H9 (cell line): ENCODE measurements at regions not wholly inside any gene's neighbourhood (a gene's known extent, or its start where the extent isn't known, plus 50 kb on each side); places are given as distances from the start of the nearest gene placed in this dataset.

ENCODE experiments used
- DNase-seq: peaks from one replicate; pipeline ENCODE4 v3.0.0-alpha.2; 2017
- H2AFZ ChIP-seq: one replicate; pipeline ENCODE4 v1.6.1; 2013; ENCODE audit warnings: mild to moderate bottlenecking, low read length, control low read depth, moderate library complexity
- H2AK5ac ChIP-seq: 2 replicates; pipeline ENCODE4 v1.6.1; 2013; ENCODE audit warnings: low read length, control low read depth, mixed read lengths; ENCODE audit not compliant: insufficient read length
- H2BK120ac ChIP-seq: one replicate; pipeline ENCODE4 v1.6.1; 2013; ENCODE audit warnings: low read depth, mild to moderate bottlenecking, low read length, control low read depth, inconsistent platforms; ENCODE audit not compliant: poor library complexity, severe bottlenecking
- H2BK12ac ChIP-seq: 2 replicates; pipeline ENCODE4 v1.6.1; 2013; ENCODE audit warnings: low read length, control low read depth, mixed read lengths, low read depth; ENCODE audit not compliant: insufficient read length
- H2BK15ac ChIP-seq: 2 replicates; pipeline ENCODE4 v1.6.1; 2013; ENCODE audit warnings: low read depth, low read length, control low read depth
- H2BK20ac ChIP-seq: one replicate; pipeline ENCODE4 v1.6.1; 2013; ENCODE audit warnings: low read depth, mild to moderate bottlenecking, low read length, control low read depth, inconsistent platforms; ENCODE audit not compliant: poor library complexity, severe bottlenecking
- H2BK5ac ChIP-seq: 2 replicates; pipeline ENCODE4 v1.6.1; 2013; ENCODE audit warnings: low read length, control low read depth, mixed read lengths; ENCODE audit not compliant: insufficient read length
- H3K14ac ChIP-seq: 2 replicates; pipeline ENCODE4 v1.6.1; 2013; ENCODE audit warnings: low read length, control low read depth; ENCODE audit not compliant: insufficient read depth
- H3K18ac ChIP-seq: 2 replicates; pipeline ENCODE4 v1.6.1; 2013; ENCODE audit warnings: low read depth, mild to moderate bottlenecking, mixed read lengths, low read length, control low read depth; ENCODE audit not compliant: insufficient read length
- H3K23ac ChIP-seq: 2 replicates; pipeline ENCODE4 v1.6.1; 2013; ENCODE audit warnings: low read length, control low read depth, mixed read lengths, low read depth; ENCODE audit not compliant: insufficient read length
- H3K23me2 ChIP-seq: 2 replicates; pipeline ENCODE4 v1.6.1; 2013; ENCODE audit warnings: low read depth, mild to moderate bottlenecking, mixed read lengths, low read length, control low read depth; ENCODE audit not compliant: insufficient read length, poor library complexity, severe bottlenecking
- H3K27ac ChIP-seq: 2 replicates; pipeline ENCODE4 v1.5.1; 2013; ENCODE audit warnings: low read length, control low read depth, mixed read lengths, low read depth; ENCODE audit not compliant: insufficient read length
- H3K27me3 ChIP-seq: 2 replicates; pipeline ENCODE4 v1.6.1; 2013; ENCODE audit warnings: low read length, control low read depth, inconsistent platforms; ENCODE audit not compliant: insufficient read depth
- H3K4ac ChIP-seq: 2 replicates; pipeline ENCODE4 v1.6.1; 2013; ENCODE audit warnings: low read depth, mild to moderate bottlenecking, control low read depth, inconsistent platforms, low read length, moderate library complexity
- H3K4me1 ChIP-seq: 2 replicates; pipeline ENCODE4 v1.6.1; 2013; ENCODE audit warnings: low read length, control low read depth, inconsistent platforms; ENCODE audit not compliant: insufficient read depth
- H3K4me2 ChIP-seq: 2 replicates; pipeline ENCODE4 v1.6.1; 2013; ENCODE audit warnings: low read length, control low read depth, mixed read lengths; ENCODE audit not compliant: insufficient read length, insufficient read depth
- H3K56ac ChIP-seq: 2 replicates; pipeline ENCODE4 v1.6.1; 2013; ENCODE audit warnings: low read depth, mild to moderate bottlenecking, mixed read lengths, low read length, control low read depth; ENCODE audit not compliant: insufficient read length
- H3K79me1 ChIP-seq: 2 replicates; pipeline ENCODE4 v1.6.1; 2013; ENCODE audit warnings: low read depth, mild to moderate bottlenecking, moderate library complexity, low read length, control low read depth, inconsistent platforms; ENCODE audit not compliant: insufficient read depth, poor library complexity, severe bottlenecking
- H3K79me2 ChIP-seq: 2 replicates; pipeline ENCODE4 v1.6.1; 2013; ENCODE audit warnings: low read length, control low read depth, inconsistent platforms; ENCODE audit not compliant: insufficient read depth
- H3K9ac ChIP-seq: 2 replicates; pipeline ENCODE4 v1.6.1; 2013; ENCODE audit warnings: low read length, control low read depth, mixed read lengths; ENCODE audit not compliant: insufficient read length; ENCODE audit errors: extremely low read depth
- H3K9me3 ChIP-seq: one replicate; pipeline ENCODE4 v1.6.1; 2013; ENCODE audit warnings: low read depth, low read length, inconsistent platforms; ENCODE audit not compliant: control insufficient read depth
- H3T11ph ChIP-seq: one replicate; pipeline ENCODE4 v1.6.1; 2013; ENCODE audit warnings: mild to moderate bottlenecking, low read length, control low read depth, inconsistent platforms
- H4K20me1 ChIP-seq: one replicate; pipeline ENCODE4 v1.6.1; 2013; ENCODE audit not compliant: control insufficient read depth, insufficient read length, insufficient read depth
- H4K5ac ChIP-seq: 2 replicates; pipeline ENCODE4 v1.6.1; 2013; ENCODE audit warnings: low read depth, mild to moderate bottlenecking, mixed read lengths, low read length, control low read depth; ENCODE audit not compliant: insufficient read length
- H4K8ac ChIP-seq: replicated peaks from 2 replicates; pipeline ENCODE4 v1.6.1; 2013; ENCODE audit warnings: low read length, control low read depth, mixed read lengths, low read depth; ENCODE audit not compliant: insufficient read length
- H4K91ac ChIP-seq: 2 replicates; pipeline ENCODE4 v1.6.1; 2013; ENCODE audit warnings: low read depth, mild to moderate bottlenecking, moderate library complexity, mixed read lengths, low read length, control low read depth; ENCODE audit not compliant: insufficient read length
- H3K27ac Mint-ChIP-seq, 3 experiments: 2 replicates in 2 of 3; 3 replicates in 1 of 3; pipeline ENCODE4 v1.8.0; 2020 to 2021; ENCODE audit warnings: mixed read lengths in 3 of 3, mild to moderate bottlenecking in 1 of 3, moderate library complexity in 1 of 3
- H3K27me3 Mint-ChIP-seq: 2 replicates; pipeline ENCODE4 v1.8.0; 2021; ENCODE audit warnings: low read depth, mild to moderate bottlenecking, moderate library complexity, mixed read lengths
- H3K36me3 Mint-ChIP-seq, 3 experiments: 2 replicates in 2 of 3; 3 replicates in 1 of 3; pipeline ENCODE4 v1.8.0; 2020 to 2021; ENCODE audit warnings: low read depth in 3 of 3, mixed read lengths in 3 of 3; ENCODE audit not compliant: insufficient read depth in 1 of 3
- H3K4me1 Mint-ChIP-seq, 2 experiments: 2 replicates each; pipeline ENCODE4 v1.8.0; 2020; ENCODE audit warnings: mixed read lengths in 2 of 2
- H3K4me3 Mint-ChIP-seq, 2 experiments: 2 replicates in 1 of 2; 3 replicates in 1 of 2; pipeline ENCODE4 v1.8.0; 2020 to 2021; ENCODE audit warnings: mild to moderate bottlenecking in 2 of 2, mixed read lengths in 2 of 2, moderate library complexity in 1 of 2
- H3K9me3 Mint-ChIP-seq, 2 experiments: 2 replicates in 1 of 2; 3 replicates in 1 of 2; pipeline ENCODE4 v1.8.0; 2020; ENCODE audit warnings: mild to moderate bottlenecking in 2 of 2, mixed read lengths in 2 of 2, moderate library complexity in 1 of 2
- CTCF ChIP-seq: fragments of 200-600 bp; sonication (generic); conservative IDR thresholded peaks from 3 replicates; pipeline ENCODE4 v1.8.0; 2021; ENCODE audit warnings: antibody characterized with exemption, mild to moderate bottlenecking
- WGBS: extraction: QIAGEN DNeasy Blood & Tissue Kit; methylation state at CpG from one replicate; pipeline ENCODE4 v1.1.7; 2013; ENCODE audit warnings: missing lambda C conversion rate, low lambda C conversion rate, mixed read lengths; ENCODE audit not compliant: insufficient read length; ENCODE audit errors: extremely low coverage; 5-methylcytosine and 5-hydroxymethylcytosine counted together

GRCh38 chr1:5010656-5011055 is 356.2 kb downstream of the AJAP1 start:
- no peaks in the 10 kb centered on the region for H3K9me3 ChIP-seq
- no peak overlapping the region for H2BK20ac ChIP-seq
- no peak overlapping the region for H3K14ac ChIP-seq
- H3K4ac ChIP-seq, result no peak overlapping the region
- no peak overlapping the region for H4K91ac ChIP-seq
- no peaks in the 10 kb centered on the region; the same call in 1 of the 2 replicates for H3K4me1 ChIP-seq
- Mint-ChIP-seq H3K27ac (no peak overlapping the region), H3K4me3 (no peak overlapping the region), H3K4me1 (no peaks in the 10 kb centered on the region), H3K9me3 (peaks cover 0 to 8% of the 10 kb centered on the region in 2 experiments; a peak in 2 of 5 replicates), H3K27me3 (peaks cover 5% of the 10 kb centered on the region; the same call in 1 of the 2 replicates), H3K36me3 (peaks cover 0 to 3% (median 0%) of the 10 kb centered on the region in 3 experiments; a peak in 1 of 7 replicates)
- no peak overlapping the region for H2BK5ac ChIP-seq
- H3K18ac ChIP-seq, result no peak overlapping the region
- H3K9ac ChIP-seq, result no peak overlapping the region
- no peak overlapping the region for H2BK12ac ChIP-seq
- no peak overlapping the region for H4K8ac ChIP-seq
- no peaks in the 10 kb centered on the region for H3K79me2 ChIP-seq
- no peak overlapping the region for H3K27ac ChIP-seq
- no peaks in the 10 kb centered on the region for H4K20me1 ChIP-seq
- DNase-seq, result no peak
- no peak overlapping the region for H2AFZ ChIP-seq
- no CpG with 5 or more reads among the region's 8 CpGs for WGBS
- no peak overlapping the region for H3K56ac ChIP-seq
- no peak overlapping the region for H2BK15ac ChIP-seq
- H3K23me2 ChIP-seq, result no peaks in the 10 kb centered on the region
- H3K79me1 ChIP-seq, result no peaks in the 10 kb centered on the region
- TF ChIP-seq CTCF, result no peak
- H3K23ac ChIP-seq, result no peak overlapping the region
- H3K27me3 ChIP-seq, result no peaks in the 10 kb centered on the region
- H3T11ph ChIP-seq, result no peak overlapping the region
- no peak overlapping the region for H2AK5ac ChIP-seq
- H2BK120ac ChIP-seq, result no peak overlapping the region
- H4K5ac ChIP-seq, result no peak overlapping the region
- no peak overlapping the region for H3K4me2 ChIP-seq
